C1 segment of cervical spinal cord (tissue), 14 donors: ENCODE measurements at regions not wholly inside any gene's neighbourhood (a gene's known extent, or its start where the extent isn't known, plus 50 kb on each side); places are given as distances from the start of the nearest gene placed in this dataset.

Experiments
- DNase-seq, 14 donors: peaks; one replicate each; lab custom pipeline; 2025; lab: John Stamatoyannopoulos, UW

DNA sequence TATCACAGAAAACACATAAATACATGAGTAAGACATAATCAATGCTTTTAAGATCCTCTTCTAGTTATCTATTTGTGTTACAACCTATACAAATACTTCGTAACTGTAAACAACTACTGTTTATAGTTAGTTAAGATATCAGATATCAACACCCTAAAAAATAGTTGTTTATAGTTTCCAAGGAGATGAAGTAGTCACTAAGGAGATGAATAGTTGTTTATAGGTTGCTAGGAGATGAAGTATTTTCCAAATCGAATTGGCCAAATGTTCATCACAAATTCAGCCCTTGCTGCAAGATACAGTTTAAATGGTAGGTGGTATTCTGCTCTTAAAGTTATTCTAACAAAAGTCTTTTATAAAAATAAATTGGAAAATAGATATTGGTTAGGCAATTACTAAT lies 618.2 kb upstream of the PCDH10 start:
- no peak for DNase-seq

DNA sequence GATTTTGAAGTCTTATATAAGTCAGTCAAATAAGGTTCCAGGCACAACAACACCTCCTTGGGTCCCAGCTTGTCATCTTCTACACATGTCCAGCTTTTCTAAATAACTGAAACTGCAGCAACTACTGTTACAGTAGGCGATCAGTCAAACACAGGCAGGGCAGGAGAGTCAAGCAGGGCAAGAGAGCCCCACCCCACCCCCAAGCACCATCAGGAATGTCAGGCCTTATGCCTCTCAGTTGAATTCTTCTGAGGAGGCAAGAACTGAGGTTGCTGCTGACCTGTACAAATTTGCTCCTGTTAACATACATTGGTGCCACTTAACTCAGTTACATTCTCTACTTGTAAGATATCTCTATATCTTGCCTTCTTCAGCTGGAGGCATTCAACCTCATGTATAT lies 608.8 kb upstream of the PCDH10 start:
- no peak for DNase-seq

DNA sequence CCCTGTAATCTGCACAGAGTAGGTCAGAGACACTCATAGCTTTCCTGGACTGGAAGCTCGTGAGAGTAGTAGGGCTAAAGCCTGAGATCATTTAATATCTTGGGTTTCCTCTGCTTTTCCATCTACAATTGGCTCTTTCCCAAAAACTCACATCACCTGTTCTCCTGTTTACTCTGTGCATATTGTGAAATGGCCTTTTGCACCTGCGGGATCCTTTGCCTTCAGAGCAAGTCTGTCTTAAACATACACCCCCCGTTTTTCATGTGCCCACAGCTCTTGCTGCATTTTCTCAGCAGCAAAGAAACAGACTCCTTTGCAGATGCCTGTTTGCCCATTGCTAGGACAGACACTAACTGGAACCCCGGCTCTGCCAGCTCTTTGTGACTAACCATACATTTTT lies 608.3 kb upstream of the PCDH10 start:
- DNase-seq: no peak

DNA sequence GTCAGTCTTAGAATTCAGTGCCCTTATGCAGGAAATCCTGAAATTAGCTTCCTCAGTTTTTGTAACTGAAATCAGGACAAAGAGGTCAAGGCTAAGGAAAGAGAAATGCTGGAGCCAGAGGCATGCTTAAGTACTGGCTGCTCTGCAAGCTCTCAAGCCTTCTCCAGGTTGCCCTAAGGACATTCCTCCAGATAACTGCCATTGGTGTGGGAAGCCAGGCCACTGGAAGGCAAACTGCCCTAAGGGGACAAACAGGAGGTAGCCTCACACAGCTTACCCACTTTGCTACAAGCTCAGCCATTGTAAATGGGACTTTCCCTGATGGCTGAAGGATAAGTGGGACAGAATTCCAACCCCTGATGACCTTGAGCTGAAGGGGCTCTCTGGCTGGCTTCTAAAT lies 606.9 kb upstream of the PCDH10 start:
- DNase-seq: no peak

DNA sequence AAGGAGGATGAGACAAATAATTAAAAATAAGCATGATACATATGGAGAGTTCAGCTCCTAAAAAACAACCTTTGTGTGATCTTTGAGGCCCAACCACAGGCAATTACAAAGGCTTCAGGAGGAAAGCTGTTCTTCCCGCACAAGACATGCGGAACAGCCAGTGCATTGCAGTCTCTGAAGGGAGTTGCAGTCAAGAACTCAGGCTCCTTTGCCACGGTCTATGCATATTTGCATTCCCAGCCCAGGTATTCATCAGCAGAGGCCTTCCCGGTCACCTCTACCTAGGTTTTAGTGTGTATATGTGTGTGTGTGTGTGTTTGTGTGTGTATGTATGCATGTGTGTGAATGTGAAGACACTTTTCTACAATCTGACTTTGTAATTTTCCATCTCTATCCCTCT lies 600.6 kb upstream of the PCDH10 start:
- no peak for DNase-seq

DNA sequence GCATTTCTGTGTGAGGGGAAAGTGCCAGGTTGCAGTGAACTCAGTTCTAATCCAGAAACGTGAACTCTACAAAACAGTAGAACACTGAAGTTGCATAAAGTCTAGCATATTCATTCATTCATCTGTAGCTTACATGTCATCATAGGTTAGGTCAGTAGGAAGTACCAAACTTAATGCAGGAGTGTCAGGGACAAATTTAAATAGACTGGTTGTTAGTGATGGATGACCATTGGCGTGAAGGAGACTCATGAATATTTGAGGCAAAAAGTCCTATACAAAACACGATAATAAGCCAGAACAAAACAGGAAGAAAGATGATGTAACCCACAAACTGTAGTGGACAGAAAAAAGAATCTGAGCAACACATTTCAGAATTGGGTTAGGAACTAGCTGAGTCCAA lies 592.8 kb upstream of the PCDH10 start:
- DNase-seq: no peak

DNA sequence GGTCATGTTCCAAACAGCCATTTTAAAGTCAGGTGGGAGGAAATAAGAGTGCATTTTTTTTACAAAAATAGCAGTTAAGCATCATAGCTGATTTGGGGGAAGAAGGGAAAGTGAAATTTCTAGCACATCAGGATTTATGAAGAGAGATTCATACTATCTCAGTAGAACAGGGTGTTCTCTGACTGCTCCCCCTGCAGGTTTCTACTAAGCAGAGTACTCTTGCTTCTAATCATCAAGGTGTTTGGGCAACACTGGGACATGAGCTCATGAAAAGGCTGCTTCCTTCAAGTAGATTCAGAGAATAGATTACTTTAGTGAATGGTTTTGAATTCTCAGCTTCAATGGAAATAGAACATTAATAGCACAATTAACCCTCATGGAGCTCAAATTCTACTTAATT lies 591.4 kb upstream of the PCDH10 start:
- no peak for DNase-seq

DNA sequence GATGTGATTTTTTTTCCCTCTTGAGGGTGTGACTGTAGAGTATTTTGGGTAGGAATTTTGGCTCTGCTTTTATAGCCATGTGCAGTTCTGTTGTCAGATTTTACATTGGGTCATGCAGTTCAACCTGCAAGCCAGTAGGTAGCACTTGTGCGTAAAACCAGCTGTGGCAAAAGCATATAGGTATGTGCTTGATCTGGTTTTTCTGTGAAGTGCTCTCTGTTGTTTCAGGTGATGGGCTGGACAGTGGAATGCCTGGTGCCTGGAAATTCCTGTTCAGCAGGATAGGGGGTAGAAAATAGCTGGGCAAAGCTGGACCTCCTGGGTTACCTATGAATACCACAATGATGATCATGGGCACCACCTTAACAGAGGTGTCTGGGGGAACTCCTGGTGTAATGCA lies 584.2 kb upstream of the PCDH10 start:
- DNase-seq: no peak

DNA sequence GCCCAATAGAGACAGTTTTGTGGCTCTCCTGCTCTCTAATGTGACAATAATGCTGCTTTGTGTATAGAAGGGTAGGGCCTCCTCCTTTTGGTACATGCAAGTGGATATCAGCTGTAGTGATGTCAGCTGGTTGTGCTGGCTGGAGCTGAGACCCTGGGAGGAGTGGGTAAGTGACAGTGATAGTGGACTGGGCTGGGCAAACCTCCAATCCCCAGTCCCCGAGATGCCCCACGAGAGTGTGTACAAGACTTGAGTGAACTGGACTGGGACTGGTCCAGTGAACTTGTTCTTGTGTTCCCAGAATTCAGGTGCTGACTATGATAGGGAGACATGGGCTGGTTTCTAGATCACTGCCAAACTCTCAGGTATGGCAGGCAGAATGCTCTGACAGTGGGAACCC lies 583.6 kb upstream of the PCDH10 start:
- no peak for DNase-seq

DNA sequence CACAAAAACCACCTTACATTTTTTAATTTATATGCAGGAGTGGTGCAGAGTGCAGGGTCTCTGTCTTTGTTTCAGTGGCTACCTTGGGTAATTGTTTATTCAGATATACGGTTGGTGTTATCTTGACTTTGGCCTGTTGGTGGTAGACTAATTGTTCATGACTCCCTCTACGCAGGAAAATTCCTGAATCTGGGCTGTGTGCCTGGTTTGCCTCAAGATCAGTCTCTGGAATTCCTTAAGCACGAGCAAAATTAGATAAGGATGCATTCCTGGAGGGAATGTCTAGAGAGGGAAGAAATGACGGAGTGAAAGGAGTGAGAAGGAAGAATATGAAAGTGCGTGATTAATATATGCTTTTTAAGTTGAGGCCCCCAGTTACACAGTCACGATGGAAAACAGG lies 576.9 kb upstream of the PCDH10 start:
- no peak for DNase-seq

DNA sequence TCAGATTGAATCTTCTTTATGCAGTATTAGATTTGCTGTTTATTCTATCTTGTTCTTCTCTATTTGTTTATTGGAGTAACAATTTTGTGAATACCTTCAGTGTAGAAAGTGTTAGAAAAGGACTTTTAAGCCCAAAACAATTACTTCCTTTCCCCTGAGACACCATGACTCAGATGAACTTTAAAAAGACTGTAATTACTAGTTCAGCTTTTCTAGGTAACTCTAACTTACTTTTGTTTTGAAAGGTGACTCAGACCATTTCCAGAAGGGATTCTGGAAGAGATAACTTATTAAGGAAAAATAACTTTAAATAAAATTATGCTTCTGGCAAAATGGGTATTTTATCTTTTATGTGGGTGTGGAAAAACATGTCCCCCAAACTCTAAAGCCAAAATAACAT lies 561.5 kb upstream of the PCDH10 start:
- DNase-seq: no peak

DNA sequence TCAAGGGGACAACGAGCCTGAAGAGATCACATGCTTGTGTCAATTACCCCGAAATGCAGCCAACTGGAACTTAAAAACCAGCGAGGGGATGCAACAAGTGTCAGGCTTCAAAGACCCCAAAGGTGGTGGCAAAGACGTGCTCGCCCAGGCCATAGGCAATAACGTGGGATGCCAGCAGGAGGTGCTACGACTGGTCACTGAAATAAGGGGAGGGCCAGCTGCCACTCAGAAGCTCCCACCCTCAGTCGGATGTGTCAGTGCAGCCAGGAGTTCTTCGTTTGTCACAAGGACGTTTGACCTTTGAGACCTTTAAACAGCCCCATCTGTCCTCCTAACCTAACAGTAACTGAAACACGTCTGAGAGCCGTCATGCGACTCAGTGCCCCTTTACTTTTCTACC lies 556.8 kb upstream of the PCDH10 start:
- no peak for DNase-seq

DNA sequence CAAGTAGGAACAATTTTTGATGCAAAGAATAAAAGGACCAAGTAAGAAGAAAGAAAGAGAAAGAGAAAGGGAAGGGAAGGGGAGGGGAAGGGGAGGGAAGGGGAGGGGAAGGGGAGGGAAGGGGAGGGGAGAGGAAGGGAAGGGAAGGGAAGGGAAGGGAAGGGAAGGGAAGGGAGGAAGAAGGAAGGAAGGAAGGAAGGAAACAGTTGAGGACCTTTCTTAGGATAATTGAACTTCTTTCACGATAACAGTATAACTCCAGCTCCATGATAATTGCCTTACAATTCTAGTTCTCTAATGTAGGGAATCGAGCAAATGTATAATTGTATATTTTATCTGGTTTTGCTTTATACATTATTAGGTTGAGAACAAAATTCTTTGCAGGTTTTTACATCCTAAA lies 556.2 kb upstream of the PCDH10 start:
- no peak for DNase-seq

DNA sequence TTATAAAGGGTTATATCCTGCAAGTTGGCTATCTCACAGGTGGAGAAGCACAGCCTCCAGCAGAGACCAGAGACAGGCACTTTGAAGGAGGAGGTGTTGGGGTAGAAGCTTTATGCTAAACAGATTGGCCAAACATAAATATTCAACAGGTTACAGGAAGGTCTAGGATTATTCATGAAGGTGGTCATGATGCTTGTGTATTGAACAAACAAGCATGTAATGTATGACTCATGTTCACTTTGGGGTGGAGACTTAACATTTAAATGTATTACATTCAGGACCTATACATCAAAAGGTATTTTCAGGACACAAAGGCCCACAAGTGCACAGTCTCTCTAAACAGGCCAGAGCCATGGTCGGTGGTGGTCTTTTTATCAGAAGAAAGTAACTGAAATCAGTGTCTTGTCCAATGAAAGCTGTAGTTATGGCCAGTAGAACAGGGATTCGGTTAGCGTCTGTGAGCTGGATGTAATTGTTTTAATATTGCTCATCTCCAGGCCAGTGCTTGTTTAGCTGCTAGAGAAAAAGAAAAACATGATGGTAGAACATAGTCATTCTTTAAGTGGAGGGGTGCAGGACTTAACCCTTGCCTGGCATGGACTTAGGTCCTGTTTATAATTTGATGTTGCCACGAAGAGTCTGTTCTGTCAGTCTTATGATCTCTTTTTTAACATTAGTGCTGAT lies 555.2 kb upstream of the PCDH10 start:
- no peak for DNase-seq

DNA sequence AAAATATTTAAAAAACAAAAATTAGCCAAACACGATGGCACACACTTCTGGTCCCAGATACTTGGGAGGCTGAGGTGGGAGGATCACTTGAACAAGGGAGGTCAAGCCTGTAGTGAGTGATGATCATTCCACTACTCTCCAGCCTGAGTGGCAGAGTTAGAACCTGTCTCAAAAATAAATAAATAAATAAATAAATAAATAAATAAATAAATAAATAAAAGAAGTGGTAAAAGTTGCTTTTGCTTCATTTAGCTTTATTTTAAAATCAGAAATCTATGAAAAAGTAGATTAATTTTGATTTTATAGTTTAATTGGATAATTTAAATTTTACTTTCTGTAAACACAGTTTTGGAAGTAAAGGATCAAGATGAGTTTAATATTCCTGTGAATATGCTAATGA lies 552.9 kb upstream of the PCDH10 start:
- no peak for DNase-seq

DNA sequence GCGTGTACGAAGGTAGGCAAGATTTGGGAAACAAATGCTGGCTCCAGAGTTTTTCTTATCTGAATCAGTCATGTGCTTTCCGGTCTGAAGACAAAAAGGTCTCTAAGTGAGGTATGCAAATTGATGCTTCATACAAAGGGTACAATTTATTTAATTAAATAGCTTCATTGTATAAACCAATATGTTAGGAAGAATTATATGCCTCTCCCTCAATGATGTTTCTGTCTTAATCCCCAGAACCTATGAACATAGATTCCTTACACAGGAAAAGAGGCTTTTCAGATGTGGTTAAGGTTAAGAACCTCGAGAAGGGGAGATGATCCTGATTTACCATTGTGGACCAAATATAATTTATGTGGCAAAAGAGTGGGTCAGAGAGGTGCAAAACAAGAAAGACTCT lies 543.5 kb upstream of the PCDH10 start:
- DNase-seq: no peak

DNA sequence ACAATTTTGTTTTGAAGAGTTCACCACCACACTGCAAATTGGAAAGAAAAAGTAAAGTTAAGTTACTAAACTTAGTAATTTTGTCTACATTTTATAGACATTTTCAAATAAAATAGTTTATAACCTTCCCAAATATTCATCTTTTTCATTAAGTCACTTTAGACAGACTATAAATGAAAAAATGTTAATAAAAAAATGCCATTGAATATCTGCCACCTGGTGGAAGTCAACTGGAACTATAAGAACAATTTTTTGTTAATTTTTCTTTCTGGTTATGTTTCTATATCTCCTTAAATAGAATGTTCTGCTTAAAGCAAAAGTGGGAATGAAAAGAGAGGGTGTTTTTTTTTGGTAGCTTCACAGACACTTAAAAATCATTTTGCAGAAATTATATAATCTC lies 534.4 kb upstream of the PCDH10 start:
- DNase-seq: no peak

DNA sequence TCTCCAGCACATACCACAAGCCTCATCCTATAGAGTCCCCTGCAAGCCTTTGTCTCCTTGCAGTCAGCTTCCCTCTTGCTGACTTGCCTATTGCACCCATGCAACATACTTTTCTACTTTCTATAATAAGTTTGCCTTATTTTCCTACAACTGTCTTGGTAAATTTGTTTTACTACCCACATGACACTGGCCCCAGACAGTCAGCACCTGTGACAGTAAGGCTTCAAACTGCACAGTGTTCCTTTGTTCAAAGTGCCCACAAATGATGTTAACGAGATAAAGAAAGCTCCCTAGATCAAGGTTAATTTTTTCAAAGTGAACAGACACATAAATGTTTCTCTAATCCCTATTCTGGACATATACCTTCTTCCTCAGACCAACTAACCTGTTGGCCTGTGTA lies 529.1 kb upstream of the PCDH10 start:
- no peak for DNase-seq

DNA sequence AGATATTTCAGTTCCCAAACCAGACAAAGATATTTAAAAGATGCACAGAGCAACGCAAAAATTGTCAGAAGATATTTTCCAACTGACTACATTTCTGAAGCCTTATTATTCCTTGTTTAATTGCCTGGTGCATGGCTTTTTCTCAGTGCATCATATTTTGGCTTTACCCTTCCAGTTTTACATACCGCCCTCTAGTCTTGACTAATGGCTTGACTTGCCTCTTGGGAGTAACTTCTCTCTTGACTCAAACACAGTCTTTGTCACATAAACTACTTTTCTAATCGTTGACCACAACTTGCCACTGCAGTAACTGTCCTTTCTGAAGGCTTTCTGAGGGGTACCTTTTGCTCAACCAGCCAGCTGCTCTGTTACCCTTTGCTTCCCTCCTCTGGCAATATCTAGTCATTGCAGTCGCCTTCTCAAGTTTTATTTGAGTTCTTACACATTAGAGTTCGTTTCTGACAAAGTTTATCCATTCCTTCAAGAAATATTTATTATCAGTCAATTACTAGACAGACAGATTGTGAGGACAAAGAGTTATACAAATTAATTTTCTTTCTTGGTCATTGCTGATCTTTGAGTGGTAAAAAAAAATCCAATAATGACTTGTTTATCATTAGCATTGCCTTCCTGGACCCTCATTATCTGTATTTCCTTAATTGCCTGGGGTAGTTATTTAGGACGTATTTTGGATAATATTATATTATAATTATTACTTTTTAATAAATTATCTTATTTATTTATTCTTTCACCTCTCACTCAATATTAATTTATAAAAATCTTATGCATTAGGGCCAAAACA lies 506.9 kb upstream of the PCDH10 start:
- no peak for DNase-seq

DNA sequence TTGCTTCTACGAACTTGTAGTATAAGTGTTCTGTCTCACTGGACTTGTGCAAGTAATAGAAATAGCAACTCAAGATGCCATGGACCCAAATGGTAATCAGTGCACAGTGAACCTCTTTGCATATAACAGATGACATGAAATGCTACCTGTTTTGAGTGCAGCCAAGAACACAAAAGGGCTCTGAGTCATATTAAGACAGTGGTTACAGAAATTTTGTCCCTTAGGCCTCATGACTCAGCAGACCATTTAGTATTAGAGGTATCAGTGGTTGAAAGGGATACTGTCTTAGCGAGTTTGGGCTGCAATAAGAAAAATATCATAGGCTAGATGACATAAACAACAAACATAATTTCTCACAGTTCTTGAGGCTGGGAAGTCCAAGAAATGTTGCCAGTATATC lies 502.9 kb upstream of the PCDH10 start:
- no peak for DNase-seq

DNA sequence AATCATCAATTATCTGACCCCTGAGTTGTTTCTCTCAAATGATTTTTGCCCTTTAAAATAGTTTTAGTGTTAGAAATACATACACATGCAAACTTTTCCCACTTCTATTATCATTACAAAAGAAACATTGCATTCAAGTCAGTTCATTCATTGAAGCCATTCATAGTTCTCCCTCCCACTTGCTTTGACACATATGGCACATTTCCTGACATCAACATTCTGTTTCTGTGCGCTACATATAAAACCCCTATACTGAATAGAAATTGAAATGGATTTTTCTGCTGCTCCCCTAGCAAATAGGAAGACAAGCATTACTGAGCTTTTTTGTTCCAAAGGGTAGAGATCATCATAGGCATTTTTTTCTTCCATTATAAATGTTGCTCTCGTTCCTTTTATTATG lies 497.9 kb upstream of the PCDH10 start:
- no peak for DNase-seq

DNA sequence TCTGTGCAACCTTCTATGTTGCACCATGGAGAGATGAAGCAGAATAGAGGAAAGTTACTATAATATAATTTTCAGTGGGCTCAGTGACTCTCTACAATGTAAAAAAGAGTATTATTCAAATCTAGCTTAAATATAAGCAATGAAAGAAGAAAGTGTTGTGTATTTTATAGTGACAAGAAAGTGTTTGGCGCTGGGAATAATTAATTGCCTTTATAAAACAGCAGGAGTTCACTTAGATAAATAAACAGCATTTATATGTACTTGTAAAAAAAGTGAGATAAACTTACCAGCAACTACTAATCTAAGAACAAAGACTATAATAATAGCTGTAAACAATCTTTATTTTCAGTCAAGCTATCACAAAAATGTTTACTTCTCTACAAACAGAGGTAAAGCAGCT lies 488.9 kb upstream of the PCDH10 start:
- no peak for DNase-seq

DNA sequence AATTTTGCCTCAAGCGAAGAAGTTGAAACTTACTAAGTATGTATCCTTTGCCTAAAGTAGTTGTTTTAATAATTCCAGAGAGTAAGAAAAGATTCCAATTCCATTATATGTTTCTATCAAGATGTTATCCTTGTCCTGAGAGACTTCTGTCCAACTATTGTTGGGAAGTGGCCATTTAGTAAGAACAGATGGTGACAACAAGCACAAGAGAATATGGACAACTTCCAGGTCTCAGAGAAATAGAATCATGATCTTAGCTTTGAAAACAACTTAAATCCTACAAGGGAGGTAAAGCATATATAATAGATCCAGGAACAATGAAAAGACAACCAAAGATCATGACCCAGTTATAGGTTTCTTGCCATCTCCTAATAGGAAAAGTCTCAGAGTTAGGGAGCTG lies 486.6 kb upstream of the PCDH10 start:
- no peak for DNase-seq

DNA sequence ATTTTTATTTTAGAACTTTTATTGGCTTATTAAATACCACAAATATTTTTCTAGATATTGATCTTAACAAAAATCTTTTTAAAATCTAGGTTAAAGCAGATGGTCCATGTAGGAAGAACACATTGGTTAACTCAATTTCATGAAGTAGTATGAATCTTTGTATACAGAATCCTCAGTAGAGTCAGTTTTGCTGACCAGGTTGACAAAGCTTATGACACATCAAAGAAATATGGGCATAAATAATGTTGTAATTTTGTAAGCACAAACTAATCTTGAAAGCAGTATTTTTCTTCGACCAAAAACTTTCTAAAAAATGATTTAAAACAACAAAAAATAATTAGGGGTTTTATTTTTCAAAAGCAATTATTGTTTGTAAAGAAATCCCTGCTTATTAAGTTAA lies 479.3 kb upstream of the PCDH10 start:
- DNase-seq: no peak
